ENCODE measurements at regions not wholly inside any gene's neighbourhood (a gene's known extent, or its start where the extent isn't known, plus 50 kb on each side); places are given as distances from the start of the nearest gene placed in this dataset.
"Not testable (repeated sequence)": the region's sequence is repeated elsewhere in the genome, so short reads cannot be mapped to it uniquely, and the experiment has no call there.

GRCh38 chr1:10867914-10868598 lies 71.6 kb upstream of the CASZ1 start:
- DNase-seq: no peak

DNA sequence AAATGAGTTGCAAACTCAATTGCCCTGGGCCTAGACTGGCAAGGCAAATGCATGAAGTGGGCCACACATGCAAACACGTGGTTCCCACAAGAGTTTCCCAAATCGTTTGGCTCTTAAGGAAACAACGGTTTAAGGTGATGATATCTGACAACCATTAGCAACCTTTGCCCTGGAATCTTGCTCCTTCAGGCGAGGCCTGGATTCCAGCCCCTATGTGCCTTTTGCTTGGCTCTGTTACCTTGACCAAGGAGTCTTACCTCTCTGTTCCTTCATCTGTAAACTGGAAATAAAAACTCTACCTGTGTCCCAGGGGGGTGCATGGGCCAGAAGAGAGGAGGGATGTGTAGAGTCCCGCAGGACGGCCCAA lies 72.1 kb upstream of the CASZ1 start:
- DNase-seq: no peak

GRCh38 chr1:10869933-10870332 lies 73.5 kb upstream of the CASZ1 start:
- no peak for DNase-seq

- no peak for DNase-seq
These were observed 74.1 kb upstream of the CASZ1 start for GRCh38 chr1:10870493-10871096.

GRCh38 chr1:10873189-10873588 lies 76.7 kb upstream of the CASZ1 start:
- DNase-seq: no peak

DNA sequence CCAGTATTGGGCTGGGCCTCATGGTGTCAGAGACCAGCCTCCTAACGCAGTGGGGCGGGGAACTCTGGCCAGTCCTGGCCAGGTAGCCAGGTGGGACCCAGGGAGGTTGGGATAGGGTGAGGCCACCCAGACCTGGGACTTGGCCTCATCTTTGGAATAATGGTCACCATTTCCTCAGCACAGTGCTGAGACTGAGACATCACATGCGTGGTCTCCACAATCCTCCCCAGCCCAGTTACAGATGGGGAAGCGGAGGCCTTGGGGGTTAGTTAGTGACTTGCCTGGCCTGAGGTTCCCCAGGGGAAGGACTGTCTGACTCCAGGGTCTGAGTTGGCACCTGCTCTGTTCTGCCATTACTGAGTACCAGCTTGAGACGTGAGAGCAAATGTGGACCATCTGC lies 77.9 kb upstream of the CASZ1 start:
- no peak for DNase-seq

DNA sequence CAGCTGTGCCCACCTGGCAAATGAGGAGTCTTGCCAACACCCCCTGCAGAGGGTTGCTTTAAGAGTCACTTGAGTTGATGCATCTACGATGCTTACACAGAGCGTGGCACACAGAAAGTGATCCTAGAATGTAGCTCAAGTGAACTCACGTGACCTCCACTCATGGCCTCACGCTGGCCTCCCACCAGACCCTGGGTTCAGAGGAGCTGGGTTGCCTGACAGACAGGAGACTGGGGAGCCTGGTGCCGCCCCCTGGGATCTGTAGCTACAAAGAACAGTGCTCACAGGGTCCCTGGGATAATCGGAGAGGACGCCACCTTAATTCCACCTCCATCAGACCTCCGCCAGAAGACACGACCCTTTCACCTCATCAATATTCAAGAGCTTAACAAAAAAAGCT lies 81.4 kb upstream of the CASZ1 start:
- no peak for DNase-seq

DNA sequence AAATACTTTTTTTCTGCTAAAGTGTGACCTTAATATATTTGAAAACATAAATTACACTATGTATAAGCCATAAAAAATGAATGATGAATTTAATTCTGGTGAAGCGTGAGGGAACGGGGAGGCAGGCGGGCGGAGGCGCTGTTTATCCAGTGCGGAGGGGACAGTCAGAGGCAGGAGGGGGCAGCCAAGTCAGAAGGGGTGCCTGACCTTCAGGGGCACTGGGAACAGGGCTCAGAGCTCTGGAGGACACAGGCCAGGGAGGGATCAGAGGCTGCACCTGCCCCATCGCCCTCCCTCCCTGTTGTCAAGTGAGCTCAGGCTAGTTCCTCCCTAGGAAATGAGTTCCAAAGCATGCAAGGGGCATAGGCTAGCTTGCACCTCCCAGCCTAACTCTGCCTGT lies 82.0 kb upstream of the CASZ1 start:
- DNase-seq: no peak

DNA sequence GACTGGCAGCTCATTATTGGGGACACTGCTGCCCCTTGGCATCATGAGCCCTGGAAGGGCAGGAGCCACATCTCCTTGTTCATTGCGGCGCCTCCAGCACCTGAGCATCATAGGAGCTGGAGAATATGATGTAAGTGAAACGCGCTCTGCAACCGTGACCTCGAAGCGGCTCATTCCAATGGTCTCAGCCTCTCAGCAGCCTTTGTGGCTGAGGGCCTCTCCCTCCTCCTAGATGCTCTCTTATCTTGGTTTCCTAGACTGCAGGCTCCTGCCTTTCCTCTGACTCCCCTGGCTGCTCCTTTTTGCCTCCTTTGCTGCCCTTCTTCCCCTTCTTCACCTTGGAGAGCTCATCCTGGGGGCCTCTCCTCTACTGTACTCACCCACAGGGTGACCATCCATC lies 83.6 kb upstream of the CASZ1 start:
- no peak for DNase-seq

DNA sequence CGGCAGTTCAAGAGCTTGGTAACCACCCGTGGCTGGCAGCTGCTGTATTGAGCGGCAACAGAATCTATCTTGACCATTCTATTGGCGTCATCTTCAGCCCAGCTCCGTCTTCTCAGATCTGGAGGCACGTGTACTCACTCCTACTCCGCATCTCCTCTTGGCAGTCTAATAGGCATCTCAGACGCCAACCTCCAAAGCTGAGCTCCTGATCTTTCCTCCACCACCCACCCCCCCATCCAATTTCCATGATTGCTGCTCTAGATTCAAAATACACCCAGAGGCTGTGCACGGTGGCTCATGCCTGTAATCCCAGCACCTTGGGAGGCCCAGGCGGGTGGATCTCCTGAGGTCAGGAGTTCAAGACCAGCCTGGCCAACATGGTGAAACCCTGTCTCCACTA lies 84.6 kb upstream of the CASZ1 start:
- no peak for DNase-seq

GRCh38 chr1:10882069-10882468 lies 85.6 kb upstream of the CASZ1 start:
- DNase-seq: no peak

DNA sequence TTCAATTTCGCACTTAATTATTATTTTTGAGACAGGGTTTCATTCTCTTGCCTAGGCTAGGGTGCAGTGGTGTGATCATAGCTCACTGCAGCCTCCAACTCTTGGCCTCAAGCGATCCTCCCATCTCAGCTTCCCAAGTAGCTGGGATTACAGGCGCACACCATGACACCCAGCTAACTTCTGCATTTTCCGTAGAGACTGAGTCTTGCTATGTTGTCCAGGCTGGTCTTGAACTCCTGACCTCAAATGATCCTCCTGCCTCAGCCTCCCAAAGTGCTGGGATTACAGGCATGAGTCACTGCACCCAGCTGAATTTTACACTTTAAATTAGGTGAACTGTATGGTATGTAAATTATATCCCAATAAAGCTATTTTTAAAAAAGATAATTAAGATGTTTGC lies 90.6 kb upstream of the CASZ1 start:
- DNase-seq: not testable (repeated sequence)

GRCh38 chr1:10888291-10888690 lies 91.8 kb upstream of the CASZ1 start:
- DNase-seq: no peak

DNA sequence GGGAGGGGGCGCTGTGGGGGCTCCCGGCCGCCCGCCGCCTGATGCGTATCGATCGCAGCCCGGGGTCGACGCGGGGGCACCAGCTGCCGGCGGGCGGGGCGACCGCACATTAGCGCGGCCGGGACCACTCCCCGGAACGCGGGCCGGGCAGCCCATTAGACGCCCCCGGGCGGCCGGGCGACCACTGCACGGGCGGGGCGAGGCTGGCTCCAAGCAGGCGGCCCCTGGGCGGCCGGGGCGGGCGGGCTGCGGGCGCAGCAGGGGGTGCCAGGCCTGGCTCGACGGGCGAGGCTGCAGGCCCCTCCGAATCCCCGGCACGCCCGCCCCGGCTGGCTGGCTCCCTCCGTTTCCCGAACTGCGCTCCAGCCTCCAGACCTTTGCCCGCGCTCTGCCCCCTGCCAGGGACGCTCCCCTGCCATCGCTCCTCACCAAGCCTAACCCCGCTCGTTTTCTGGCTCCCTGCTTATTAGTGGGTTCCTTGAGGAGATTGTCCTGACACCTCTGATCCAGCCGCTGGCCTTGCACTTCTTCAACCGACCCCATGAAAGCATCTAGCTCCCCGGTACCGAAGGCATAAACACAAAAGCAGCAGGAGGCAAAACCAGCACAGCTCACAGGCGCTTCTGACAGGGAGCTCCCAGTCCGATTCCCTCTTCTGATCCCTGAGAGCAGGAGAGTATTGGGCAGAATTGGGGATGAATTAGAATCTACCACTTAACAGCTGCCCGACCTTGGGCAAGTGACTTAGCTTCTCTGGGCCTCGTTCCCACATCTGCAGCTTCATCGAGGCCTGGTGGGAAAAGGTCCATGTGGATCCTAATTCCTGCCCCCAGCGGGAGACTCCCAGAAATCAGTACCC lies 92.6 kb upstream of the CASZ1 start:
- DNase-seq: no peak

DNA sequence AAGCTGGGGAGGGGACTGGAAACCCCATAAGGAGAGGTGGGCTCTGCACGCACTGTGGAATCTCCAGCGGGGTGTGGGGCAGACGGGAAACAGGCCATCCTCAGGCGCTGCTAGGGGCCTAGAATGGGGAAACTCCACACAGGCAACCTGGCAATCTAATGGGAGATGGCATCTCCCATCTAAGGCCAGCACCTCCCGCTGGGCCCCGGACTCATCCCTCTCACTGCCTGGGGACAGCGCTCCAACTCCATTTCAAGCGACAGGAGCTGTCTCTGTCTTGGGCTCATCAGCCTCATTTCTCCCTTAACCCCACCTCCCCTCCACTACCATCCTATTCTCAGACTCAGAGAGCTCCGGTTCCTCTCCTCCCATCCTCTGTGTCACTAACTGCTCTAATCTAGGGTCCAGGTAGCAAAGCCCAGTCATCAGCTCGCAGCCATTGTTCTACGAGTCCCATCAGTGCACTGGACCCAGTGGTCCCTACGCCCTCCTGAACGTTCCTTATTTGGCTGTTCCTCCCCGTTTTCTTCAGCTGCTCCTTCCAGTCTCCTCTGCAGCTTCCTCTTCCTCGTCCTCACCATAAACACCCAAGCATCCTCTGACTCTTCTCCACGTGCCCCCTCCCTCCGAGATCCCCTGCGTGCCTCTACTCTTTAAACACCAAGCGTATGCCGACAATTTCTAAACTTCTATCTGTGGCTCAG lies 93.4 kb upstream of the CASZ1 start:
- DNase-seq: no peak

DNA sequence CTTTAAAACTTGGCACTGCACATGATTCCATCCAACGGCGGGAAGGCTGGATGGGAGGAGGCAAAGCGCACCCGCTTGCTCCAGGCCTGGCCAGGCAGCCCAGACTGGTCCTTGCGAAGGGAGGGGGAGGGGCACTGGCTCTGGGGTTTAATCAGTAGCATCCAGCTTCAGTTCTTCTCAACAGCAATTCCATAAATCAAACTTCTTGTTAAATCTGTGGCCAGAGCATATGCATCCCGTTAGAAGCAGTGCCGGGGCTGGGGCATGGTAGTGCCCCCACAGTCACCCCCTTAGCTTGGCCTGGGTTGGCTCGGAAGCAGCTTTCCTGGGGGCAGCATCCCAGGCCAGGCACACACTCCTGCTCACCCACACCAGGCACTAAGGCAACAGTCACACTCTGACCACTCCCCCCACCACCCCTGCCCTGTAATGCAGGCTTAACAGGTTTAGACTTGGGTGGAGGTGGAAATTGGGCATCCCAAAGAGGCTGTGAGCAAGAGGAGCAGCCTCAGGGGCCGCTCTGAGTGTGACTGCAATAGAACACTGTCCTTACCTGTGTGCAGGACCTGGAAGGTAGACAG lies 94.1 kb upstream of the CASZ1 start:
- no peak for DNase-seq

GRCh38 chr1:10891091-10891490 lies 94.6 kb upstream of the CASZ1 start:
- no peak for DNase-seq

- DNase-seq: no peak
These were observed 96.0 kb upstream of the CASZ1 start for GRCh38 chr1:10892138-10893065.

DNA sequence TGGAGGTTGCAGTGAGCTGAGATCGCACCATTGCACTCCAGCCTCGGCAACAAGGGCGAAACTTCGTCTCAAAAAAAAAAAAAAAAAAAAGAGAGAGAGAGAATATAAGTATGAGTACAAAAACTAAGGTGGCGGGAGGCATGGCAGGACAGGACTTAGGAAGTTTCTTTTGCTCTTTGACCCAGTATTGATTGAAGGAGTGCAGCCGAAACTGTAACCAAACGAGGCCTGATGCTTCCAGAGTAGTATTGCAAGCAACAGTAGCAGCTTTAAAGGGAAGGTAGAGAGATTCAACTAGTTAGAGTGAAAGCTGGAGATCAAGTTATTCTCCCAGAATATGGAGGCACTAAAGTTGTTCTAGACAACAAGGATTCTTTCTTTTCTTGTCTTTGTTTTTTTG lies 99.2 kb upstream of the CASZ1 start:
- no peak for DNase-seq

GRCh38 chr1:10896673-10897072 lies 100.2 kb upstream of the CASZ1 start:
- no peak for DNase-seq

DNA sequence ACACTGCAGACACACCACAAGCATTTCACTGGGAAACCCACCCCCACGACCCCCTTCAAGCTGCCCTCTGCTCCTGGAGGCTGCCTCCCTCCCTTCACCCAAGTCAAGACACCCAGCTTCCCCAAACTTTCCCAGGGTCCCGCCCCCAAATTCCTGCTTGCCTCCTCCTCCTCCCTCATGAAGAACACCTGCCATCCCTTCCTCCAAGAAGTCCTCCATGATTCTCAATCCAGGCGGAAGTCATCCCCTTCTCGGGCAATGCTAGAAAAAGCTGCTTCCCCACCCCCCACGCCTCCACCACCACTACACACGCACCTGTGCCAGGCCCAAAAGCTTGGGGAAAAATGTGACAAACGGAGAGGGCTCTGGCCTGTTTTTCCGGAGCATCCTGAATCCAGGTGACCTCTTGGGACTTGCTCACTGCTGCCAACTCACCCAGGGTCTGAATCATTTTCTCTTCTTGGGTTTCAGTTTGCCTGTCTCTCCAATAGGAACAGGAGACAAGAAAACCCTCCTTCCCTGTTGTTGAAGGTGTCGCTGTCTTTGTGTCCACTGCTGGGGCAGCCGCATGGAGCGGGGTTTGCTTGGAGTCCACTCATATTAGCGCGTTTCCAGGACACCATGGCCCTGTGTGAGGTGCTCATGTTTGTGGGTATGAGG lies 101.0 kb upstream of the CASZ1 start:
- DNase-seq: no peak
